ENCODE measurements at regions not wholly inside any gene's neighbourhood (a gene's known extent, or its start where the extent isn't known, plus 50 kb on each side); places are given as distances from the start of the nearest gene placed in this dataset.
"Not testable (repeated sequence)": the region's sequence is repeated elsewhere in the genome, so short reads cannot be mapped to it uniquely, and the experiment has no call there.

GRCh38 chr13:90834700-90835099, 512.8 kb upstream of the MIR17HG start:
- Histone ChIP-seq H3K9me3 (no peaks in the 10 kb centered on the region), H3K27ac (no peak overlapping the region), H3K4me1 (no peaks in the 10 kb centered on the region), H3K4me3 (no peak overlapping the region), H3K36me3 (no peaks in the 10 kb centered on the region), H3K27me3 (no peaks in the 10 kb centered on the region)
- no peak for DNase-seq (ENCODE audit: low spot score in 2 of 2)
- TF ChIP-seq POLR2A (IDR thresholded peaks at IDR 0.05) = no peak
- TF ChIP-seq POLR2AphosphoS5 (IDR thresholded peaks at IDR 0.05) = no peak
- TF ChIP-seq, protein P1, sequence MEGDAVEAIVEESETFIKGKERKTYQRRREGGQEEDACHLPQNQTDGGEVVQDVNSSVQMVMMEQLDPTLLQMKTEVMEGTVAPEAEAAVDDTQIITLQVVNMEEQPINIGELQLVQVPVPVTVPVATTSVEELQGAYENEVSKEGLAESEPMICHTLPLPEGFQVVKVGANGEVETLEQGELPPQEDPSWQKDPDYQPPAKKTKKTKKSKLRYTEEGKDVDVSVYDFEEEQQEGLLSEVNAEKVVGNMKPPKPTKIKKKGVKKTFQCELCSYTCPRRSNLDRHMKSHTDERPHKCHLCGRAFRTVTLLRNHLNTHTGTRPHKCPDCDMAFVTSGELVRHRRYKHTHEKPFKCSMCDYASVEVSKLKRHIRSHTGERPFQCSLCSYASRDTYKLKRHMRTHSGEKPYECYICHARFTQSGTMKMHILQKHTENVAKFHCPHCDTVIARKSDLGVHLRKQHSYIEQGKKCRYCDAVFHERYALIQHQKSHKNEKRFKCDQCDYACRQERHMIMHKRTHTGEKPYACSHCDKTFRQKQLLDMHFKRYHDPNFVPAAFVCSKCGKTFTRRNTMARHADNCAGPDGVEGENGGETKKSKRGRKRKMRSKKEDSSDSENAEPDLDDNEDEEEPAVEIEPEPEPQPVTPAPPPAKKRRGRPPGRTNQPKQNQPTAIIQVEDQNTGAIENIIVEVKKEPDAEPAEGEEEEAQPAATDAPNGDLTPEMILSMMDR (IDR thresholded peaks at IDR 0.05) = no peak
- intact Hi-C loops (cut with DNase I; ENCODE audit: low total_unique reads) = no loop called here

DNA sequence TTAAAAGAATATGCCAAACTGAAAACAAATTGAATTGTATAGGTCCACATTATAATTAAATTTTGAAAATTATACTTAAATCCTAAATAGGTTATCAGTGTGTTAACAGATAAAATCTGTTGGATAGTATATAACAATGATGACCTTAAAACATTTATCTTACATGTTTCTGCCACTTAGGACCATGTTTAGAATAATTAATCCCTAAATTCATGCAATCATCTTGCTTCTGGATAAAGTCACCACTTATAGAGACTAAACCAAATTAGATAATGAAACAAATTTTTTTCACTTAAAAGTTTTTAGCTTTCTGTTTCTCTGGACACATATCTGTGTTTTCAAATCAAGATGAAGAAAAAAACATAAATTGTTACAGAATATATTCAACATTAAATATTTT, 511.7 kb upstream of the MIR17HG start:
- H3K4me3 ChIP-seq = no peak overlapping the region
- TF ChIP-seq POLR2AphosphoS5 (IDR thresholded peaks at IDR 0.05) (no peak), POLR2A (IDR thresholded peaks at IDR 0.05) (no peak)
- TF ChIP-seq, protein P1 (IDR thresholded peaks at IDR 0.05) = no peak
- no peak overlapping the region for H3K27ac ChIP-seq
- no peaks in the 10 kb centered on the region for H3K9me3 ChIP-seq
- intact Hi-C loops (cut with DNase I; ENCODE audit: low total_unique reads) = no loop called here
- H3K27me3 ChIP-seq = no peaks in the 10 kb centered on the region
- no peaks in the 10 kb centered on the region for H3K4me1 ChIP-seq
- DNase-seq (ENCODE audit: low spot score in 2 of 2) = no peak
- no peaks in the 10 kb centered on the region for H3K36me3 ChIP-seq

GRCh38 chr13:90838317-90838960, 509.0 kb upstream of the MIR17HG start:
- DNase-seq (ENCODE audit: low spot score in 2 of 2) = no peak
- intact Hi-C loops (cut with DNase I; ENCODE audit: low total_unique reads) = no loop called here
- H3K36me3 ChIP-seq = no peaks in the 10 kb centered on the region
- TF ChIP-seq POLR2AphosphoS5 (IDR thresholded peaks at IDR 0.05) (no peak), POLR2A (IDR thresholded peaks at IDR 0.05) (no peak)
- TF ChIP-seq, protein P1 (IDR thresholded peaks at IDR 0.05) = no peak
- H3K27ac ChIP-seq = no peak overlapping the region
- H3K4me3 ChIP-seq = no peak overlapping the region
- no peaks in the 10 kb centered on the region for H3K9me3 ChIP-seq
- no peaks in the 10 kb centered on the region for H3K27me3 ChIP-seq
- H3K4me1 ChIP-seq = no peaks in the 10 kb centered on the region

GRCh38 chr13:90839061-90839460, 508.4 kb upstream of the MIR17HG start:
- no peak overlapping the region for H3K4me3 ChIP-seq
- H3K27me3 ChIP-seq = no peaks in the 10 kb centered on the region
- no peak for DNase-seq (ENCODE audit: low spot score in 2 of 2)
- no peak for TF ChIP-seq POLR2A (IDR thresholded peaks at IDR 0.05)
- TF ChIP-seq, protein P1 (IDR thresholded peaks at IDR 0.05) = no peak
- TF ChIP-seq POLR2AphosphoS5 (IDR thresholded peaks at IDR 0.05) = no peak
- no peaks in the 10 kb centered on the region for H3K9me3 ChIP-seq
- intact Hi-C loops (cut with DNase I; ENCODE audit: low total_unique reads) = no loop called here
- no peaks in the 10 kb centered on the region for H3K4me1 ChIP-seq
- H3K27ac ChIP-seq = no peak overlapping the region
- no peaks in the 10 kb centered on the region for H3K36me3 ChIP-seq

- Histone ChIP-seq H3K27me3 (no peaks in the 10 kb centered on the region), H3K4me1 (no peaks in the 10 kb centered on the region), H3K9me3 (no peaks in the 10 kb centered on the region), H3K4me3 (no peak overlapping the region), H3K36me3 (no peaks in the 10 kb centered on the region), H3K27ac (no peak overlapping the region)
- intact Hi-C loops (cut with DNase I; ENCODE audit: low total_unique reads) = no loop called here
- TF ChIP-seq, protein P1 (IDR thresholded peaks at IDR 0.05) = no peak
- TF ChIP-seq POLR2AphosphoS5 (IDR thresholded peaks at IDR 0.05) (no peak), POLR2A (IDR thresholded peaks at IDR 0.05) (no peak)
- no peak for DNase-seq (ENCODE audit: low spot score in 2 of 2)
These were observed 500.6 kb upstream of the MIR17HG start for GRCh38 chr13:90846936-90847335.

GRCh38 chr13:90853666-90854065, 493.8 kb upstream of the MIR17HG start:
- H3K36me3 ChIP-seq = not testable (repeated sequence)

More at GRCh38 chr13:90853666-90854065, 493.8 kb upstream of the MIR17HG start:
- H3K27me3 ChIP-seq; H3K9me3 ChIP-seq; H3K4me3 ChIP-seq; DNase-seq (ENCODE audit: low spot score in 2 of 2); H3K4me1 ChIP-seq; H3K27ac ChIP-seq; intact Hi-C loops (cut with DNase I; ENCODE audit: low total_unique reads): not testable (repeated sequence)
